LHCN-M2 (cell line): ENCODE measurements at regions not wholly inside any gene's neighbourhood (a gene's known extent, or its start where the extent isn't known, plus 50 kb on each side); places are given as distances from the start of the nearest gene placed in this dataset.
"Not testable (repeated sequence)": the region's sequence is repeated elsewhere in the genome, so short reads cannot be mapped to it uniquely, and the experiment has no call there.

Experiments used
- DNase-seq: peaks from one replicate; pipeline ENCODE4 v3.0.0-alpha.2; 2012; ENCODE audit warnings: low read depth

DNA sequence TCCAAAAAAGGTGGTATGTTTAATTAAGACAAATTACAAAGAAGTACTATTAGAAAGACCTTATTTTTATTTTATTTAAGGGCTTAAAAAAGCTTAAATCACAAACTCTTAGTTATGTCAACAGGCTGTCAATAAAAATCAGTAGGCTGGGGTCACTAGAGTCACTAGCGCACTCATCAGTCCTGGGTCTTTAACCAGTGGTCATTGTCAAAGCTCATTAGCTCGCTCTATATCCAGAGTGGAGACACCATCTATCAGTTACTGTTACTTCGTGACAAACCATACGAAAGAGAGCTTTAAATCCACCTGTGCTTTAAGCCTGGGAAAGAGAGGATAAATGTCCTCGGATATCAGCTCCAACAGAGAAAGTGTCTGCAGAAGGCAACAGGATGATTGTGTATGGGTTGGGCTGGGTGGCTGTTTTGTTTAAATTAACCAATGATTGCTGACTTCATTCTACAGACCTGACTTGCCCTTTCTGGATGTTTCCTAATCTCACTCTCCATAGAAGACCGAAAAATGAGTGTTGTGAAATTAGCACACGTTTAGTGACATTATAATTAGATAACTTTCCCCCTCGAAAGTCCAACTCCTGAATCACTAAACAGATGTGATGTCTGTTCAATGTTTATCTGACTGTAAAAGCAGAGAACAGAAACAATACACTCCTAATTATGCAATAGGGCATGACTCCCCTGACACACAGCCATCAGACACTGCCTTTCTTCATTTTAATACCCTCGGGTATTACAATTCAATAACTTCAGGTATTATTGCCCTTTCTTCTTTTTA lies 123.6 kb upstream of the TNPO1 start:
- peak; percentile 48 for DNase-seq

DNA sequence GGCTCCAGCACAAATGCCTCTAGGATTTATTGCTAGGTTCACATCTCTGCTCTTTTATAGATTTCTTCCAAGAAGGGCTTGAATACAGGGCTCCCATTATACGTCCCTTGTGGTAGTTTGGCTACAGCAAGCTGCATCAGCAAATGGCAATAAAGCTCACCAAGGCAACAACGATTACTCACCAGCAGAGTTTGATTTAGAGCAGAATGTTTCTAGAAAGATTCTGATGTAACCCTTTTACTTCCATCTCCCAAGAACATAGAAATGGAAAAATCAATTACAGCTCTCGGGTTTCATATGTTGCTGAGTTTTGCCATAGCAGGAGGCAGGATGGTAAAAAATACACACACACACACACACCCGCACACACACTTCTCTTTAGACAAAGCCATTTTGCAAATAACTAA lies 124.2 kb upstream of the TNPO1 start:
- peak; percentile 53 for DNase-seq

DNA sequence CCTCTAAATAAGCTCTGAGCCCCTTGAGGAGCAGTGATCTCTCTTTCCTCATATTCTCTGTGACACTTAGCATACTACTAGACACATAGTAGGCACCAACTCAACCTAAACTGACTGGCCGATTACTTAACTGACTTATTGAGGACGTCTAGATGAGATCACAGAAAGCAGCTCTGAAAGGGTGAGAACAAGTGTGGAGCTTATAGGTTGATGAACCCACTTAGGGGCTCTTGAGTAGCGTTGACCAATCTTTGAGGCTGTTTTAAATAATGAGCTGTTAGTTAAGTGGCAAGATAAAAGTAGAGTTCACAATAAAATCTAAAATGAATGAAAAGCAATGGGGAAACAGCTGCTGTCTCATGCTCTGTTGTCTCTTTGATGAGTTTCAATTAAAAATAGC lies 124.7 kb upstream of the TNPO1 start:
- no peak for DNase-seq

DNA sequence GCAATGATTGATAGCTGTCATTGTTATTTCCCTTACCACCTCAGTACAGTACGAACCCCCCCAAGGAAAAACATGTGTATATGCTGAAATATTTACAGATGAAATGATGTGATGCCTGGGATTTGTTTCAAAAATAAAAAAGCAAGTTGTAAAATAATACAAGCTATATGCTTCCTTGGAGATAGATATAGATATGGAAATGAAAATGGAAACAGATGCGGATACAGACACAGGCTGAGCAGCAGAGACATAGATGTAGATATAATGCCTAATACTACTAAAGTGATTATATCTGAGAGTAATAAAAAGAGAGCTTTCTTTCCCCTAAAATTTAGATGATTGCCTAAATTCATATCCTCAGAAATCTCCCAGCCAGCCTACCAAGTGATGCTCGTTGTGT lies 127.5 kb upstream of the TNPO1 start:
- no peak for DNase-seq

DNA sequence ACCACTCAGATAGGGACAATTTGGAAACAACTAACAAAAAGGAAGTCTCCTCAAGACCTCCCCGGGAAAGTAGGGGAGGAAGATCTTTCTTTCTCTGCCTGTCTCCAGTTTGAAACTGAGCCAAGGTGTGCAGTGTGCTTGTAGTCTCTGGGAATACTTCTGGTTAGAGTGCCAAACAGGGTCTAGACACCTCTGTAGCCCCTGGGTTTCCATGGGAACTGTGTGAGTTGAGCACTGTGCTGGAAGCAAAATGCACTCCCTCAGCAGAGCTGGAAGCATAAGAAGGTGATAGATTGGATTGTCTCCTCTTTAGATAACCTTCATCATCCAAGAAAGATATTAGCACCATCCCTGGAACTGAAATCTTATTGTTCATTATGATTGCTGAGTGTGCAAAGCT lies 129.2 kb upstream of the TNPO1 start:
- no peak for DNase-seq

DNA sequence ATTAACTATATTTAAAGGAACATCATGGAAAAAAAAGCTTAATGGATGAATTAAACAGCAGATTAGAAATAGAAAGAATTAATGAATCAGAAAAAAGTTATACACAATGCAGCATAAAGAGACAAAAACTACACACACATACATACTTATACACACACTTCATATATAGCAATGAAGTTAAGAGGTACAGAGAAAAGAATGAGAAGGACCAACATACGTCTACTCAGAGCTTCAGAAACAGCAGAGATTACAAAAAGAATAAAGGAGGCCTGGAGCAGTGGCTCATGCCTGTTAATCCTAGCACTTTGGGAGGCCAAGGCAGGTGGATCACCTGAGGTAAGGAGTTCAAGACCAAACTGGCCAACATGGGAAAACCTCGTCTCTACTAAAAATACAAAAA lies 133.9 kb upstream of the TNPO1 start:
- no peak for DNase-seq

DNA sequence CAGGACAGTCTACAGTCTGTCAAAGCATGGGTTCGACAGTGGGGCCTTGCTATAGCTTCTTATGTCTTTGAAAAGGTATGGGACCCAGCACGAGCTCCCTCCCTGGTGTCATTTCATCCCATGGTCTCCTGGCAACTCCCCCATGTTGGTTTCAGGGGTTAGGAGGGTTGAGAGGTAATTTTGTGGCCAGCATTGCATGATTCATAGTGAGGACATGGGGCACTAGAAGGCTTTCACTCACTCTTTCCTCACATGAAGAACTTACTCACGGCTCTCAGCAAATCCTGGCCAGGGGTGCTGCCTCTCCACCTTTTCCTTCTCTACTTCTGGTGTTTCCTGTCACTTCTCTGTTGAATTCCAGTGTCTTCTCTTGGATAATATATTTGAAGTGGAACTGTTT lies 134.7 kb upstream of the TNPO1 start:
- DNase-seq, result no peak

DNA sequence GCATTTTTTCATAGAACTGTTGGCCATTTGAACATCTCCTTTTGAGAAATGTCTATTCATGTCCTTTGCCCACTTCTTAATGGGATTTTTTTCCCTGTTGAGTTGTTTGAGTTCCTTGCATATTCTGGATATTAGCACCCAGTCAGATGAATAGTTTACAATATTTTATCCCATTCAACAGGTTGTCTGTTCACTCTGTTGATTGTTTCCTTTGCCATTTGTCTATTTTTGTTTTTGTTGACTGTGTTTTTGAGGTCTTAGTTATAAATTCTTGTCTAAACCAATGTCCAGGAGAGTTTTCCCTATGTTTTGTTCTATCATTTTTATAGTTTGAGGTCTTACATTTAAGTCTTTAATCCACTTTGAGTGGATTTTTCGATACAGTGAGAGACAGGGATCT lies 139.0 kb upstream of the TNPO1 start:
- DNase-seq, result no peak

DNA sequence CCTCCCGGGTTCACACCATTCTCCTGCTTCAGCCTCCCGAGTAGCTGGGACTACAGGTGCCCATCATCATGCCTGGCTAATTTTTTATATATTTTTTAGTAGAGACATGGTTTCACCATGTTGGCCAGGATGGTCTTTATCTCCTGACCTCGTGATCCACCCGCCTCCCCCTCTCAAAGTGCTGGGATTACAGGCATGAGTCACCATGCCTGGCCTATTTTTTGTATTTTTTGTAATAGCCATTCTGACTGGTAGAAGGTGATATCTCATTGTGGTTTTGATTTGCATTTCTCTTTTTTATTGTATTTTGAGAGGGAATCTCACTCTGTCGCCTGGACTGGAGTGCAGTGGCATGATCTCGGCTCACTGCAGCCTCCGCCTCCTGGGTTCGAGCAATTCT lies 139.6 kb upstream of the TNPO1 start:
- DNase-seq, result not testable (repeated sequence)

DNA sequence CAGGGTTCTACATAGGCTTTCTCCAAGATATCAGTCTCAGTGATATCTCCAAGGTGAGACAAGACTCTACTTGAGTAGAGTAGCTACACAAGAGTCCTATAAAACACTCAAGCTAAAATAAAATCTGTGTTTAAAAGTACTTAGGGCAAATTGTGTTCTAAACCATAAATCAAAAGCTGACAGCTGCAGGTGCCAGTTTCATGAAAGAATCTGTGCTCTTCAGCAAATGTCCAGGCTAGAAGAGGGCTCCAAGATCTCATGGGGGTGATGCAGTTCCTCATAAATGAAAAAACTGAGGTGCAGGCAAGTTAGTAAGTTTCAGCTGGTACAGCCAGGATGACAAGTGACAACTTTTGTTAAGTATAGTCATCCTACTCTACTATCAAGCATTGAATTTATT lies 142.8 kb upstream of the TNPO1 start:
- no peak for DNase-seq

DNA sequence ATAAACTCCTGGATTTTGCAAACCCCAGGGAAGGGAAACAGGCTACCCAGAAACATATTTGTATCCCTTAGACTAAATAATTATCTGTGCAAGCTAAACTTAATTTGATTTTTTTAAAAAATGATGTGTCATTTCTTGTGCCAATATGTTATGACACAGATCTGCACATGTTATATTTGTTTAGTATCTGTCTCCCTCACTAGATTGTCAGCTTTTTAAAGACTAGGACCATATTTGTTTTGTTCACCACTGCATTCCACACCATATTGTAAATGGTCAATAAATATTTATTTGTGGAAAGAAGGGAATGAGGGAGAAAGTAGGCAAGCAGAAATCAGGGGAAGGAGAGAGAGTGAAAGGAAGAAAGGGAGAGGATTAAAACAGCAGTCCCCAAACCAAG lies 143.3 kb upstream of the TNPO1 start:
- no peak for DNase-seq

DNA sequence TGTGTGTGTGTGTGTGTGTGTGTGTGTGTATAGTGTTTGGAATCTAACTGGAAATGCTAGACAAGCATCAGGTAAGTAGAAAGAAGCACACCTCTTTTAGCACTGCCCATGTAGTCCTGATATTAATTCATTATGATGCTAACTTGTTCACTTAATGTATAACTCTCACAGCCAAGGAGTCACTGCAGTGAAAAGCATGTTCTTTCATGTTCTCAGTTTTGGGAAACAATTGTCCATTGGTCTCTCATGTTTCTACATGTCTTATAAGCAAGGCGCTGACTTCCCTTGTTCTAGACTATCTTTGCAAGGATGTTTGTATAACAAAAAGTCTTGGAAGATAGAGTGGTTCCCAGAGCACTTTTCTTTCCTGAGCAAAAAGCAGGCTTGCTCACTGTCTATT lies 148.8 kb upstream of the TNPO1 start:
- no peak for DNase-seq

DNA sequence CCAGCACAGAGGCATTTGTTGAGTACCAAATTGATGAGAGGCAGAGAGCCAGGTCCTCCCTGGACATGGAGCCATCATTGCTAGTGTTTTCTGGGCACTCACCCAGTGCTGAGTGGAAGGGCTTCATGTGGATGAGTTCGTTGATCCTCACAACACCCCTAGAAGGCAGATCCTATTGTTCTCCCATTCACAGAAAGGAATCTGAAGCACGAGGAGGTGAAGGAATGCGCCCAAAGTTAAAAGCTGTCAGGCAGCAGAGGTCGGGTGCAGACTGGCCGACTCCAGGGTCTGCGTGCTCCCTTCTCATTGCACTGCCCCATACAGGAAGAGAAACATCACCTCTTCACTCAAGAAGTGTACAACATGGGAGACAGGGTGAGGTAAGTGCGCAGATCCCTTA lies 153.5 kb upstream of the TNPO1 start:
- DNase-seq, result no peak

DNA sequence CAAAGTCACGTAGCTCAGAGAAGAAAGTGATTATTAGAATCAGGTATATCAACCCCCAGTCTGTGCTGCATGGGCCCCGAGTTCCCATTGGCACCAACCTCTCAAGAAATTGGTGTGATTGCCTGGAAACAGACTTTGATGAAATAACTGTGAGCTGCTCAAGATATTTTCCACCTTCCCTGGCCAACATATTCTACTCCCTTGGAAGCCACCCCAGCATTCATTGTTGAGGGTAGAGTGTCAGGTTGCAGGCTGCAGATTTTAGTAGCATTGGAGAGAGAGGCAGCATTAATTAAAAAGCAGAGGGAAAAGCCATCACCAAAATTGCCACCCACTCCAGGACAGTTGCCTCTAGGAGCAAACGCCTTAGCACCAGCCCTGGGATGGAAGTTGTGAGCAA lies 154.2 kb upstream of the TNPO1 start:
- DNase-seq, result no peak

DNA sequence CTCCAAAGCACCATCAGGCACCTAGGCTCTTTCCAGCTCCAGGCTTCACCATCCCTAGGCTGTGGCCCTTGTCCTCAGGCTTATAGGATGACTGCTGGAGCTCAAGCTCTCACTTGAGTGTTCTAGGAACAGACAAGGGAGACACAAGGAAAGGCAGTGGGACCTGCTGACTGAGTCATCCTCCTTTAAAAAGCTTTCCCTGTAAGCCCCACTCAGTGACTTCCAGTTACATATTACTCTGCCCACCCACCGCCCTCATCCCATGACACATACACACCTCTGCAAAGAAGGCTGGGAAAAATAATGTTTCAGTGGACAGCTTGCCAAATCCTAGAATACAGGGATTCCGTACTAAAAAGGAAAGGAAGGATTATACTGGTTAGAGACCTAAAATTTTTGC lies 154.2 kb upstream of the ZNF366 start:
- DNase-seq, result peak; percentile 54

DNA sequence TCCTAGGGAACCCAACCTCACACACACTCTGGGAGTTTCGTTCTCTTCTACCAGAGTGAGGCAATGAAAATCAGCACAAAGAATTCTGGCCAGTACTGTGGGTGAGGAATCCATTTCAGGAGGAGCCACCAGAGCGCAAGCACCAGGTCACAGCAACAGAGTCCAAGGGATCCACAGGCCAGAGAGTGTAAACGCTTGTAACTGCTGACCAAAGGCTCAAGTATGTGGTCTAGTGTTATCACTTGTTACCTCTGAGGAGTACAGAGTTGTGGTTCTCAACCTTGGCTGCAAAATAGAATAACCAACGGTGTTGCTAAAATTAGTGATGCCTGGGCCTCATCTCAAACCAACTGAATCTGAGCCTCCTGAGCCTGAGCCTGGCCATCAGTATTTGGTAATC lies 152.5 kb upstream of the ZNF366 start:
- DNase-seq, result no peak

DNA sequence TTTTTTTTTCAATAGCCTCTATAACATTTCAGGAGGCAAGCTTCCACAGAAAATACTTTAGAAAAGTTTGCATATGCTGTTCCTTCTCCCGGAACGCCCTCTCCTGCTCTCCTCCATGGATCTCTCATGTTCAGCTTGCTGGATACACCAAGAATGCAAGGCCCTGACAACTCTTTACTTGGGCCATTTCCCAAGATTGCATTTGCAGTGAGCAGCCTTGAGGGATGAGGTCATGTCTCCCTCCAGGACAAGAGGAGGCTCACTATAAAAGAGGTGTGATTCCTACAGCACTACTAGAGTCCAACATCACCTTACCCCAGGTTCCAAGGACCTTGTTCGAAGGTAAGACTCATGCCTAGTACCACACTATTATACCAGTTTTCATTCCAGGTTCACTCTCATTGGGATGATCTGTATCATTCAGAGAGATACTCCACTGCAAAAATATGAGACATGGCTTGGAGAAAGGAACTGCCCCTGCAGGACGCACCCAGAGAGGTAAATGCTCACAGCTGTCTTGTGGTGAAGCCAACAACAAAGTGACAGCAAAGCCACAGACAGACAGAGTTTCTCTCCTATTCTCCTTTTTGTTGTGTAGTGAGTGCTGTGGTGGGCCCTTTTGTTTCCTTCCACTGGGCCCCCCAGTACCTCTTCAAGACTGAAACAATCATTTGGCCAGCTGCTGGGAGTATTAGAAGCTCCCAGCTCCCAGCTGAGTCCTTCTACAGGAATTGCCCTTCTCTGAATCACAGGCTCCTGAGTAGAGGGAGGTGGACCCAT lies 151.7 kb upstream of the ZNF366 start:
- DNase-seq, result no peak

DNA sequence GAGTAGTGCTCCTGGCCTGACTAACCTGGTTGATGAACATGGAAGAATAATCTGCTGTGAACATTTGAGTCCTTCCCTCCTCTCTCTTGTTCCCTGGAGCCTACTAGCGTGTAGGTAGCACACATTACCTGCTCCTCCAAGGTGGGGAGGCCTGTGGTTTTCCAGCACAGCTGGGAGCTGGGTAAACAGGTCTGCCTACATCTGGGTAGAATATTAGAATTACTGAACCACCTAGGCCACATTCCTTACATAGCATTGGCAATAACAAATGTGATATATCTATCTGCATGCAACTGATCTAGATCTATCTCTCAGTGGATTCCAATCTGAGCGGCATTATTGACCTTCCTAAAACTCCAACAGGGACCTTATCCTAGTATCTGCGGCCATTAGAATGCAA lies 151.0 kb upstream of the ZNF366 start:
- DNase-seq, result no peak

DNA sequence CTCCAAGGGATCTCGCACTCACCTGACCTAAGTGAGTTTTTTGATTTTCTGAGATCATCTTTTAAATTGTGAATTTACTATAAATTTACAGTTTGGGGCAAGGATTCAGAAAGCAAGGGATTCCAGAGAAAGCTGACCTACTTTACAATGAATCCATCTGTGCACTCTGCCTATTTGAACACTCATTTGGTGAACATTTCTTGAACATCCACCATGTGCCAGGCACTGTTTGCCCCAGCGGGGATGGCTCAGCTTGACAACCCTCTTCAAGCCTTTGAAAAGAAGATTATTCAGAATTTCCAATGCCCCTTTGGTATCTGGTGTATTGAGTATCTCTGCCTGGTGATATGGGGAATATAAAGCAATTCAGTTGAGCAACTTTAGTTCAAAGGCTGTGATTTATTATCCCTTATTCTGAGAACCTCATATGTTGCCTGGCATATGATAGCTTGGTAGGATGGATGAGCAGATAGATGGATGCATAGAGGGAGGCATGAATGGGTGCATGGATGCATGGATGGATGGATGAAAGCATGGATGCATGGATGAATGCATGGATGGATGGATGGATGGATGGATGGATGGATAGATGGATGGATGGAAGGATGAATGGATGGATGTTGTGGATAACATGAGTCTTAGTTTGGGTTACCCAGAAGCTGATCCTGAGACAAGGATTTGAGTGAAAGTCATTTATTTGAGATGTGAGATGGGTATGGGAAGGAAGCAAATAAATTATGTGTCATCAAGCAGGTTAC lies 149.7 kb upstream of the ZNF366 start:
- DNase-seq, result no peak

DNA sequence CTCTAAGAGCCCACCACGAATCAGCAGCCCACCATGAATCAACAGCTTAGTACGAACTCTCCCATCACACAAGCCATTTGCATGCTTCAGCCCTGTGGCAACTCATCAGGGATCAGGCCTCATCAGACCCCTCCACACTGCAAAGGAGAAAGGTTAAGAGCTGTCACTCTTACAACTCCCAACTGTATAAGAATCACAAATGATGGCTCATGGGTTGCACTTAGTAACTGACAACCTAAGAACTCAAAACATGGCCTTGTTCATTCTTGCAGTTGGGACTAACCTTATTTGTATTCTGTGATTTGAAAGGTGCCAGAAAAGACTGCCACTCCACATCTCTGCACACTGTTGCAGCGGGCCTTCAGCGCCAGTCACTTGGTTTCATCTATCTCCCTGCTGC lies 149.1 kb upstream of the ZNF366 start:
- no peak for DNase-seq

DNA sequence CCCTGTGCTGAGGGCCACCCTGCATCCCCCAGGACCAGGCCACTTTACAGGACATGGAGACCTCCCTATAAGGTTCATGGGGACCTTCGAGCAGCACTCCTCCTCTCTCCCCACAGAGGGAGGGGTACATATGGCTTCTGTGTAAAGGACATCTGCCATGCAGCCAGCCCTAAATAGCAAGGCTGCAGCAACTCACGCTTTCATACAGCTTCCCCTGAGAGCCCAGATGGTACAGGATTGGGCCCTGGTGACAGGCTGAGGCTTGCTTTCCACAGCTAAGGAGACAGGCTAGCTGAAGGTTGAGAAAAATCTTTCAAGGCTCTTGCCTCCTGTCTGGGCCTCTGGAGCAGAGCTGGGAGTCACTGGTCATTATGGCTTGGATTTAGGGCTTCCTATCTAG lies 147.0 kb upstream of the ZNF366 start:
- DNase-seq, result no peak

DNA sequence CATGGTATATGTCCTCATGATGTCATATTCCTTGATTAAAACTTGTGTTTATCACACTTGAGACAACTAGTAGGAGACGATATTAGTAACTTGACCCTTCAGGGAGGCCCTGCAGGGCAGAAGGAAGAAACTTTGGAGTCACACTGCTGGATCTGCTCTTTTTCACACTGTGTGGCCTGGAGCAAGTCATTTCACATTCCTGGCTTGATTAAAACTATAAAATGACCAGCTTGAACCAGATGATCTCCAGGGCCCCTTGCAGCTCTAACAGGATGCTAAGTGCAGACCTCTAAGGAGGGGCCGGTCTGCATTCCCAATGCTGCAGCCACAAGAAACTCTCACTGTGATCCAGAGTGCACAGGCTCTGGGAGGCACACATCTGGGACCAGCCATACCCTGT lies 146.4 kb upstream of the ZNF366 start:
- no peak for DNase-seq

DNA sequence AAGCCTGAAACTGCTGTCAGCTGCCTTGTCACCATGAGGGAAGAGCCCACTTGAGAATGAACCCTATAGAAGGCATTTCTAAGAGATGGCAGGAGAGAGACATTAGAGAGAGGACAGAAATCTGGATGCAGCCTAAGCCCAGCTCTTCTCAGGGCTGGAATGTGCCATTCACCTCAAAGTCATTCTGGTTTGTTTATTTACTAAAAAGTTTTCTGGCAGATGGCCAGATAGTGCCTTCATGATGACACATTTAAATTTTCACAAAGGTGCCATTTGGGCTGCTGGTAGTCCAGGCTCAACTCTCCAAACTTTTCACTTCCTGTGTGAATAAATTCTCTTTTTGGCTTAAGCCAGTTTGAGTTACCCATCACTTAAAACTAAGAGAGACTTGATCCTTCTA lies 144.6 kb upstream of the ZNF366 start:
- DNase-seq, result peak; percentile 28
